ENCODE measurements at regions not wholly inside any gene's neighbourhood (a gene's known extent, or its start where the extent isn't known, plus 50 kb on each side); places are given as distances from the start of the nearest gene placed in this dataset.

DNA sequence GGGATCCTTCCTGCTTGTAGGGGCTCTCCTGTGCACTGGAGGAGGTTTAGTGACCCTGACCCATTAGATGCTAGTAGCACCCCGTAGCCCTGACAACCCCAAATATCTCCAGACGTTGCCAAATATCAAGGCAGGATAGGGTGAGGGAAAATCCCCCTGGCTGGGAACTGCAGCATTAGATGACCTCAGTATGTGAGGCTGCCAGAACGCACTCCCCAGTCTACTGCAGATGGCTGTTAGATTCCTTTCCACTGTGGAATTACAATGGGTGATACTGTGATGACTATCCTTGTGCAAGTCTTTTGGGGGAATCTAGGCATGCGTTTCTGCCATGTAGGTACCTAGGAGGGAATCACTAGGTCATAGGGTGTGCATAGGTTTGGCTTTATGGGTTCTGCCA is 226.3 kb upstream of the KCNG1 start (continued):
- TF ChIP-seq, protein P1, sequence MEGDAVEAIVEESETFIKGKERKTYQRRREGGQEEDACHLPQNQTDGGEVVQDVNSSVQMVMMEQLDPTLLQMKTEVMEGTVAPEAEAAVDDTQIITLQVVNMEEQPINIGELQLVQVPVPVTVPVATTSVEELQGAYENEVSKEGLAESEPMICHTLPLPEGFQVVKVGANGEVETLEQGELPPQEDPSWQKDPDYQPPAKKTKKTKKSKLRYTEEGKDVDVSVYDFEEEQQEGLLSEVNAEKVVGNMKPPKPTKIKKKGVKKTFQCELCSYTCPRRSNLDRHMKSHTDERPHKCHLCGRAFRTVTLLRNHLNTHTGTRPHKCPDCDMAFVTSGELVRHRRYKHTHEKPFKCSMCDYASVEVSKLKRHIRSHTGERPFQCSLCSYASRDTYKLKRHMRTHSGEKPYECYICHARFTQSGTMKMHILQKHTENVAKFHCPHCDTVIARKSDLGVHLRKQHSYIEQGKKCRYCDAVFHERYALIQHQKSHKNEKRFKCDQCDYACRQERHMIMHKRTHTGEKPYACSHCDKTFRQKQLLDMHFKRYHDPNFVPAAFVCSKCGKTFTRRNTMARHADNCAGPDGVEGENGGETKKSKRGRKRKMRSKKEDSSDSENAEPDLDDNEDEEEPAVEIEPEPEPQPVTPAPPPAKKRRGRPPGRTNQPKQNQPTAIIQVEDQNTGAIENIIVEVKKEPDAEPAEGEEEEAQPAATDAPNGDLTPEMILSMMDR (IDR thresholded peaks at IDR 0.05) = no peak
- TF ChIP-seq MAZ (IDR thresholded peaks at IDR 0.05; ENCODE audit: borderline replicate concordance, low read depth, low read length) (no peak), SMC3 (IDR thresholded peaks at IDR 0.05) (no peak), CBX8 (IDR thresholded peaks at IDR 0.05) (no peak), ZSCAN20 (CRISPR knock-in tag; IDR thresholded peaks at IDR 0.05) (no peak), MYC (IDR thresholded peaks at IDR 0.05; ENCODE audit: borderline replicate concordance, low read length) (no peak)
- TF ChIP-seq, protein P2, sequence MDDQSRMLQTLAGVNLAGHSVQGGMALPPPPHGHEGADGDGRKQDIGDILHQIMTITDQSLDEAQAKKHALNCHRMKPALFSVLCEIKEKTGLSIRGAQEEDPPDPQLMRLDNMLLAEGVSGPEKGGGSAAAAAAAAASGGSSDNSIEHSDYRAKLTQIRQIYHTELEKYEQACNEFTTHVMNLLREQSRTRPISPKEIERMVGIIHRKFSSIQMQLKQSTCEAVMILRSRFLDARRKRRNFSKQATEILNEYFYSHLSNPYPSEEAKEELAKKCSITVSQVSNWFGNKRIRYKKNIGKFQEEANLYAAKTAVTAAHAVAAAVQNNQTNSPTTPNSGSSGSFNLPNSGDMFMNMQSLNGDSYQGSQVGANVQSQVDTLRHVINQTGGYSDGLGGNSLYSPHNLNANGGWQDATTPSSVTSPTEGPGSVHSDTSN (IDR thresholded peaks at IDR 0.05) = no peak
- TF ChIP-seq, protein P3, sequence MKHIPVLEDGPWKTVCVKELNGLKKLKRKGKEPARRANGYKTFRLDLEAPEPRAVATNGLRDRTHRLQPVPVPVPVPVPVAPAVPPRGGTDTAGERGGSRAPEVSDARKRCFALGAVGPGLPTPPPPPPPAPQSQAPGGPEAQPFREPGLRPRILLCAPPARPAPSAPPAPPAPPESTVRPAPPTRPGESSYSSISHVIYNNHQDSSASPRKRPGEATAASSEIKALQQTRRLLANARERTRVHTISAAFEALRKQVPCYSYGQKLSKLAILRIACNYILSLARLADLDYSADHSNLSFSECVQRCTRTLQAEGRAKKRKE (CRISPR knock-in tag; IDR thresholded peaks at IDR 0.05; ENCODE audit: low read depth) = no peak

DNA sequence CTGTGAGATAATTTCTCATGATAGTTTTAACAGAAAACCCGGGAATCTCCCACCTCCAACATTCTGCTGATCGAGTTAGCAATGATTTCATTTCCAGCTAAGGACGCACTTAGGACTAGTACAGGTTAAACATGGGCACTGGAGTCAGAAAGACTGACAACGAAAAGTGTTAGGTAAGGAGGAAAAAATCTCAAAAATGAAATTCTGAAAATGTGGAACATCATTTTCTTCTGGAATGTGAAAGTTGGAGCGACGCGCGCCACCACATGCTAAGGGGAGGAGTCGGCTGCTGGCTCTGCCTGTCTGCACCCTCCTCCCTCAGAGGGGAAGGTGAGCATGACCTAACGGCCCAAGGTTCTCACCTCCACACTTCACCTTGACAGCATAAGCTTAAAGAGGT is 221.6 kb upstream of the KCNG1 start:
- Histone ChIP-seq H3K4me3 (no peak overlapping the region), H3K4me1 (no peaks in the 10 kb centered on the region), H3K27ac (no peak overlapping the region), H3K4me2 (no peak overlapping the region), H3K9me3 (peaks cover 31% of the 10 kb centered on the region)
- ATAC-seq (no peak), FAIRE-seq (no peak), DNase-seq (ENCODE audit: low read depth in 1 of 2, low spot score in 1 of 2) (no peak)
- WGBS (ENCODE audit: missing lambda C conversion rate) = 56% methylated on average over 10 of the region's 10 CpGs
- POLR2A ChIA-PET = no interaction called here
- CTCF ChIA-PET = no interaction called here
- TF ChIP-seq KDM1A (IDR thresholded peaks at IDR 0.05; ENCODE audit: low read depth) = no peak

DNA sequence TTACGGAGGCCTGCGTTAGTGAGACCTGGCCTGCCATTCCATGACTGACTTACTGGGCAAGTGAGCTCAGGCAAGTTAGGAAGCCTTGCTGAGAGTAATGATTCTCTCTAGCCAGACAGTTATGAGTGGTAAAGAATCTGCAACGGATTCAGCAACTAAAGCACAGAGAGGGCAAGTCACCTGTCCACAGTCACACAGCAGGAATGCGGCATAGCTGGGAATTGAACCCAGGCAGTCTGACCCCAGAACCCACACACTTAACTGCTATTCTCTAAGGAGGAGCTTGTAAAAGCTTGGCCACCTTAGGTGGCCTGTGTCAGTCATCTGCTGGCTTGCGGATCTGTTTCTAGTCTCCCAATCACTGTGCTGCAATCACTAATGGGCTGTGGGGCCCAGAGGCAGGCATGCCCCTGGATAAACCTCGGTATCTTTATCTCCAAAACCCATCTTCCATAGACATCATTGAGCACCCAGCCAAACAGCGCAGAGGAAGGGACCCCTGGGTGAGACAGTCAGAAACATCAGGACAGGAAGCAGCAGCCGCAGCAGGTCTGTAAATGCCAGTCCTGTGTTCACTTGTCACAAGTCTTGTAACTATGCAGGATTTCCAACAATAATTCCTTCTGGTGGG is 215.9 kb upstream of the KCNG1 start:
- no peak for FAIRE-seq
- Histone ChIP-seq H3K4me2 (no peak overlapping the region), H3K9me3 (peaks cover 27% of the 10 kb centered on the region), H3K4me1 (no peaks in the 10 kb centered on the region), H3K4me3 (no peak overlapping the region), H3K27ac (no peak overlapping the region)
- 74% methylated on average over 8 of the region's 8 CpGs for WGBS (ENCODE audit: missing lambda C conversion rate)
- ChIA-PET POLR2A (no interaction called here), CTCF (interaction anchor here (0.9 kb wide), 1 partner anchor 246 kb away, joined by 3 read pairs; no protein-coding TSS in a partner anchor)
- ATAC-seq = no peak
- TF ChIP-seq ZFP36 (IDR thresholded peaks at IDR 0.05; ENCODE audit: borderline replicate concordance, partially characterized antibody) (peak; percentile 29), CHD4 (IDR thresholded peaks at IDR 0.05; ENCODE audit: borderline replicate concordance) (no peak), NPAS2 (CRISPR knock-in tag; IDR thresholded peaks at IDR 0.05; ENCODE audit: borderline replicate concordance) (no peak)
- no peak for DNase-seq (ENCODE audit: low read depth in 1 of 2, low spot score in 1 of 2)

DNA sequence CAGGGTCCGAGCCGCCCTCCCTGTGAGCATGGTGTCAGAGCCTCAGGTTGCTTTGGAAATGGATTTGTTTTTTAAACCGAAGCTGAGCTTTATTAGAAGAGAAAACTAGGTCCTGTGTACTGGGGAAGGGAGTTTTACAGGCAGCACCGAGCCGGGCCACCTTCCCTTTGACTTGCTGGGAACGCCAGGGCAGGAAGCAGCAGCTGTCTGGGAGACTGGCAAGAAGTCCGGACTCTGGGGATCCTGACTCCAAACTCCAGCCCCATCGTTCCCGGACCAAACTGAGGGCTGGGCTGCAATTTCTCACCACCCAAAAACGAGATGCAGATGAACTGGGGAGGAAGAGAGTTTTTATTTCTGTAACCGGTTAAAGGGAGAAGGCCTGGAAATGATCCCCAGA is 214.9 kb upstream of the KCNG1 start:
- no peak for TF ChIP-seq FOSL2 (IDR thresholded peaks at IDR 0.05)
- TF ChIP-seq FOSL2 (CRISPR knock-in tag; IDR thresholded peaks at IDR 0.05) = no peak
- no peak for TF ChIP-seq KDM1A (IDR thresholded peaks at IDR 0.05; ENCODE audit: low read depth)
- TF ChIP-seq RNF2 (IDR thresholded peaks at IDR 0.05; ENCODE audit: borderline replicate concordance, low read depth) = no peak
- no peak for TF ChIP-seq ZNF302 (CRISPR knock-in tag; IDR thresholded peaks at IDR 0.05)
- TF ChIP-seq, protein P1 (IDR thresholded peaks at IDR 0.05) = no peak
- no peak for TF ChIP-seq HOXB13 (CRISPR knock-in tag; IDR thresholded peaks at IDR 0.05; ENCODE audit: low read depth)
- no peak for TF ChIP-seq ESRRA (IDR thresholded peaks at IDR 0.05; ENCODE audit: borderline replicate concordance, low read length)
- TF ChIP-seq MAFK (IDR thresholded peaks at IDR 0.05; ENCODE audit: partially characterized antibody) = no peak
- ATAC-seq (no peak), DNase-seq (ENCODE audit: low read depth in 1 of 2, low spot score in 1 of 2) (no peak), FAIRE-seq (no peak)
- ChIA-PET POLR2A (no interaction called here), CTCF (interaction anchor here (0.9 to 1.0 kb wide), 3 partner anchors 12 to 386 kb away, joined by 3 read pairs; no protein-coding TSS in a partner anchor)
- WGBS (ENCODE audit: missing lambda C conversion rate) = 77% methylated on average over 11 of the region's 11 CpGs
- H3K9me3 ChIP-seq = peaks cover 17% of the 10 kb centered on the region
- no peak overlapping the region for H3K27ac ChIP-seq
- no peak overlapping the region for H3K4me3 ChIP-seq
- H3K4me1 ChIP-seq = no peaks in the 10 kb centered on the region
- H3K4me2 ChIP-seq = no peak overlapping the region
